Neural progenitor cell (in vitro differentiated cells): ENCODE measurements at regions not wholly inside any gene's neighbourhood (a gene's known extent, or its start where the extent isn't known, plus 50 kb on each side); places are given as distances from the start of the nearest gene placed in this dataset.
A peak's percentile ranks its signal among the peaks of the same experiment; 100 is the strongest.

Experiments
- DNase-seq: peaks from one replicate; pipeline ENCODE4 v3.0.0-alpha.2; 2016; ENCODE audit warnings: low spot score
- H2AFZ ChIP-seq: fragments of 200-600 bp; sonication (generic); replicated peaks from 2 replicates; pipeline ENCODE4 v1.6.1; 2016; ENCODE audit warnings: antibody characterized with exemption
- H3F3A ChIP-seq: fragments of 200-600 bp; sonication (generic); 2 replicates; pipeline ENCODE4 v1.6.1; 2016; ENCODE audit warnings: antibody characterized with exemption, low read depth
- H3K27ac ChIP-seq: fragments of 200-600 bp; sonication (generic); 2 replicates; pipeline ENCODE4 v1.5.1; 2016; ENCODE audit warnings: mild to moderate bottlenecking
- H3K27me3 ChIP-seq: fragments of 200-600 bp; sonication (generic); 2 replicates; pipeline ENCODE4 v1.6.1; 2016; ENCODE audit warnings: mild to moderate bottlenecking, moderate library complexity
- H3K36me3 ChIP-seq: fragments of 200-600 bp; sonication (generic); 2 replicates; pipeline ENCODE4 v1.5.1; 2016
- H3K4me1 ChIP-seq: fragments of 200-600 bp; sonication (generic); 2 replicates; pipeline ENCODE4 v1.6.1; 2016; ENCODE audit warnings: mixed run types
- H3K4me2 ChIP-seq: fragments of 200-600 bp; sonication (generic); 2 replicates; pipeline ENCODE4 v1.6.1; 2016
- H3K4me3 ChIP-seq: fragments of 200-600 bp; sonication (generic); 2 replicates; pipeline ENCODE4 v1.5.1; 2016
- H3K79me2 ChIP-seq: fragments of 200-600 bp; sonication (generic); 2 replicates; pipeline ENCODE4 v1.6.1; 2016; ENCODE audit warnings: low read depth
- H3K9ac ChIP-seq: fragments of 200-600 bp; sonication (generic); 2 replicates; pipeline ENCODE4 v1.6.1; 2016
- H3K9me3 ChIP-seq: fragments of 200-600 bp; sonication (generic); 2 replicates; pipeline ENCODE4 v1.5.1; 2016; ENCODE audit warnings: low read depth
- H4K20me1 ChIP-seq: fragments of 200-600 bp; sonication (generic); 2 replicates; pipeline ENCODE4 v1.6.1; 2016; ENCODE audit warnings: low read depth
- H3K27ac Mint-ChIP-seq: 3 replicates; pipeline ENCODE4 v1.8.0; 2021; ENCODE audit warnings: mixed read lengths
- H3K27me3 Mint-ChIP-seq: 2 replicates; pipeline ENCODE4 v1.8.0; 2022; ENCODE audit warnings: low read depth, mild to moderate bottlenecking, inconsistent platforms, moderate library complexity, mixed read lengths; ENCODE audit not compliant: insufficient read depth
- H3K36me3 Mint-ChIP-seq: 3 replicates; pipeline ENCODE4 v1.8.0; 2021; ENCODE audit warnings: mixed read lengths
- H3K4me1 Mint-ChIP-seq: 3 replicates; pipeline ENCODE4 v1.8.0; 2021; ENCODE audit warnings: mixed read lengths
- H3K4me3 Mint-ChIP-seq: 3 replicates; pipeline ENCODE4 v1.8.0; 2021; ENCODE audit warnings: mild to moderate bottlenecking, moderate library complexity, mixed read lengths
- H3K9me3 Mint-ChIP-seq: 3 replicates; pipeline ENCODE4 v1.8.0; 2020; ENCODE audit warnings: mixed read lengths
- CTCF ChIP-seq: fragments of 200-600 bp; sonication (generic); IDR thresholded peaks from 2 replicates; pipeline ENCODE4 v1.5.1; 2017; ENCODE audit warnings: antibody characterized with exemption, mild to moderate bottlenecking
- EZH2 ChIP-seq: fragments of 200-600 bp; sonication (generic); IDR thresholded peaks from 2 replicates; pipeline ENCODE4 v1.6.1; 2017; ENCODE audit warnings: antibody characterized with exemption, mild to moderate bottlenecking, moderate library complexity
- EZH2phosphoT487 ChIP-seq: fragments of 200-600 bp; sonication (generic); IDR thresholded peaks from 2 replicates; pipeline ENCODE4 v1.6.1; 2017; ENCODE audit warnings: antibody characterized with exemption

GRCh38 chr1:181998858-181999257 is 62.7 kb downstream of the ZNF648 start:
- H3K27me3 ChIP-seq, result no peaks in the 10 kb centered on the region
- Mint-ChIP-seq H3K27me3 (no peaks in the 10 kb centered on the region), H3K9me3 (no peaks in the 10 kb centered on the region), H3K4me3 (no peak overlapping the region), H3K36me3 (no peaks in the 10 kb centered on the region), H3K4me1 (no peaks in the 10 kb centered on the region), H3K27ac (no peak overlapping the region)
- H3K36me3 ChIP-seq, result no peaks in the 10 kb centered on the region
- no peak overlapping the region for H3K4me2 ChIP-seq
- no peak overlapping the region for H3K27ac ChIP-seq
- H3K4me3 ChIP-seq, result no peak overlapping the region
- H3K4me1 ChIP-seq, result peaks cover 11% of the 10 kb centered on the region
- no peak for DNase-seq
- H3F3A ChIP-seq, result peaks cover 6% of the 10 kb centered on the region
- no peak for TF ChIP-seq CTCF
- no peak for TF ChIP-seq EZH2
- no peak for TF ChIP-seq EZH2phosphoT487
- H3K79me2 ChIP-seq, result no peaks in the 10 kb centered on the region
- no peak overlapping the region for H3K9ac ChIP-seq
- H4K20me1 ChIP-seq, result no peaks in the 10 kb centered on the region
- peak overlapping the region; percentile 74 for H2AFZ ChIP-seq
- H3K9me3 ChIP-seq, result no peaks in the 10 kb centered on the region

DNA sequence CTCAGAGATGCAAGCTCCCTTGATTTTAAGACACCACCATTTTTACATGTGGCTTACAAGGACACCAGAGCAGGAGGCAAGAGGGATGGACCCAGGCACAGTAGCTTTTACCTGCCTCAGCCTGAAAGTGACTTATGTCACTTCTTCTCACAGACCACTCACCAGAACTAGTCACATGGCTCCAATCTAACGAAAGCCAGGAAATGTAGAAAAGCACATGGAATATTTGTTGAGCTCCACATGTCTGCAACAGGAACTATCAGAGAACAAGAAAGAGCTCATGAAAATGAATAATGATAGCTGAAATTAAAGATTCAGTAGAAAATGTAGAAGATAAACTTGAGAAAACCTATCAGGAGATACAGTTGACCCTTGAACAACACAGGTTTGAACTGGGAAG is 69.4 kb downstream of the ZNF648 start:
- no peak overlapping the region for H2AFZ ChIP-seq
- peaks cover 6% of the 10 kb centered on the region for H3F3A ChIP-seq
- no peaks in the 10 kb centered on the region for H3K36me3 Mint-ChIP-seq
- no peaks in the 10 kb centered on the region for H3K9me3 Mint-ChIP-seq
- H3K4me1 ChIP-seq, result peaks cover 15% of the 10 kb centered on the region
- no peaks in the 10 kb centered on the region for H3K9me3 ChIP-seq
- H3K79me2 ChIP-seq, result no peaks in the 10 kb centered on the region
- no peak overlapping the region for H3K27ac Mint-ChIP-seq
- no peaks in the 10 kb centered on the region for H3K27me3 ChIP-seq
- no peak overlapping the region for H3K27ac ChIP-seq
- no peaks in the 10 kb centered on the region for H3K27me3 Mint-ChIP-seq
- H3K36me3 ChIP-seq, result no peaks in the 10 kb centered on the region
- DNase-seq, result no peak
- H3K4me2 ChIP-seq, result no peak overlapping the region
- TF ChIP-seq CTCF (no peak), EZH2 (no peak), EZH2phosphoT487 (no peak)
- H3K4me3 ChIP-seq, result no peak overlapping the region
- H3K9ac ChIP-seq, result no peak overlapping the region
- H4K20me1 ChIP-seq, result no peaks in the 10 kb centered on the region
- H3K4me3 Mint-ChIP-seq, result no peak overlapping the region
- H3K4me1 Mint-ChIP-seq, result peaks cover 3% of the 10 kb centered on the region

- peaks cover 13% of the 10 kb centered on the region for H3K4me1 Mint-ChIP-seq
- Histone ChIP-seq H4K20me1 (no peaks in the 10 kb centered on the region), H3K79me2 (no peaks in the 10 kb centered on the region), H3K9ac (no peak overlapping the region), H3K27me3 (no peaks in the 10 kb centered on the region), H3K4me1 (peaks cover 22% of the 10 kb centered on the region), H2AFZ (no peak overlapping the region), H3K27ac (no peak overlapping the region), H3K36me3 (no peaks in the 10 kb centered on the region), H3K4me3 (no peak overlapping the region), H3K9me3 (no peaks in the 10 kb centered on the region), H3F3A (peaks cover 3% of the 10 kb centered on the region), H3K4me2 (no peak overlapping the region)
- H3K27me3 Mint-ChIP-seq, result no peaks in the 10 kb centered on the region
- H3K27ac Mint-ChIP-seq, result no peak overlapping the region
- no peak for DNase-seq
- TF ChIP-seq EZH2 (no peak), CTCF (no peak), EZH2phosphoT487 (no peak)
- H3K36me3 Mint-ChIP-seq, result no peaks in the 10 kb centered on the region
- H3K4me3 Mint-ChIP-seq, result no peak overlapping the region
- no peaks in the 10 kb centered on the region for H3K9me3 Mint-ChIP-seq
Observed at GRCh38 chr1:181990728-181991127, 70.8 kb downstream of the ZNF648 start.
